GM13976 (cell line): ENCODE measurements at regions not wholly inside any gene's neighbourhood (a gene's known extent, or its start where the extent isn't known, plus 50 kb on each side); places are given as distances from the start of the nearest gene placed in this dataset.

Source experiments
- DNase-seq: peaks from one replicate; pipeline ENCODE4 v3.0.0; 2012; ENCODE audit warnings: low spot score
- CTCF ChIP-seq: IDR thresholded peaks from 2 replicates; pipeline ENCODE4 v1.5.1; 2012; ENCODE audit warnings: borderline replicate concordance, mild to moderate bottlenecking; ENCODE audit not compliant: insufficient read depth; ENCODE audit errors: extremely low read depth, missing control alignments, control extremely low read depth
- in situ Hi-C: fragments of 300-500 bp; cut with MboI; formaldehyde crosslinking; loops from one replicate; pipeline ENCODE4 v1.12.0; 2022; ENCODE audit warnings: low sequenced_read_pairs, mixed read lengths, inconsistent platforms; ENCODE audit not compliant: unreplicated experiment

- TF ChIP-seq CTCF: no peak
- no peak for DNase-seq
- in situ Hi-C loops: no loop called here
Observed at GRCh38 chr2:2682700-2683342, 351.7 kb upstream of the MYT1L start.

GRCh38 chr2:2681711-2682251 is 350.7 kb upstream of the MYT1L start:
- no peak for DNase-seq
- no peak for TF ChIP-seq CTCF
- in situ Hi-C loops: no loop called here

DNA sequence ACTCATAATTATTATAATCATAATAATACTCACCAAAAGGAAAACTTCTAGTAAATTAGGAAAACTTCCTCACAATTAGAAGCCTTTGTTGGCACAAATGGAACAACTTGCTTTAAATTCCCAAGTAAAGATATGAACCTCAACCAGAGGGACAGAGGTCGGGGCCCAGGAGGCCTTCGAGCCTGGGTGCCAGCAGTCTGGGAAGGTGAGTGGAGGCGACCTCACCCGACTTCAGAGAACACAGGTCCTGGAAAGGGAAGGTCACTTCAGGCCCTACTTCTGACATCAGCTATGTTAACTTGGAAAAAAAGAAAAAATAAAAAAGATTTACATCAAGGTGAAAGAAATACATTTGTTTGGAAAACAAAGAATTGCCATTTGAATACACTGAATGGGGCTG is 350.0 kb upstream of the MYT1L start:
- in situ Hi-C loops: no loop called here
- DNase-seq: no peak
- TF ChIP-seq CTCF: no peak

DNA sequence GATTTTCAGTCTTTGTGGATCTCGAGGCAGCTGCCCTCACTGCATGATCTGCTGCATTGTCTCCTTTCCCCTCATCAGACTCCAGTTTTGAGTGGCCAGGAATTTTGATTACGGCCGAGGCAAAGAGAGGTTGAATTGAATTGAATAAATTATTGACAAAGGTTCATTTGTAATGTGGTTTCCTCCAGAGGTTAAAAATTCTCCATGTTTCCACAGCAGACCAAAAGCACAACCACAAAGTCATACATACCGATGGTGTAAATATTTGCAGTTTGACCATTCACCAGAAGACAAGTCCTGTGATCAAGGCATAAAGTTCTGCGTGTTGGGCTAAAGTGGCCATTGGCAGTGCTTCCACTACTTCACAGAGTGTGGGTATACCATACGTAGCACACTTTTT is 343.8 kb upstream of the MYT1L start:
- TF ChIP-seq CTCF: no peak
- in situ Hi-C loops: no loop called here
- no peak for DNase-seq

GRCh38 chr2:2673406-2673805 is 342.3 kb upstream of the MYT1L start:
- DNase-seq: no peak
- no peak for TF ChIP-seq CTCF
- in situ Hi-C loops: no loop called here

DNA sequence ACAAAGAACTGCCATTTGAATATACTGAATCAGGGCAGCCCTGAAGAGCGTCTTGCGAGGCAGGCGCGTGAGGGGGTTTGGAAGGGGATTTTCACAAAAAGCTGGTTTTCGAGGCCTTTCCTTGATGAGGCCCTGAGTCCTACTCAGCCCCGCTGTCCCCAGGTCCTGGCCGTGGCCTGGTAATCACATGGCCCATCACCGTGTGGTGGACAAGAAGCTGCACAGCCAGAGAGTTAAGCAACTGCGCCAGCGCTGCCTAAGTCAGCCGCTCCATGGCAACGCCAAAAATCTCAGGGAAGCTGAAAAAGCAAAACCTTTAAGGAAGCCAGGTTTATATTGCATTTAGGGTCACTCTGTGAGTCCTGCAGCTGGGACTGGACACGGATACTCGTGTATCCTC is 341.2 kb upstream of the MYT1L start:
- in situ Hi-C loops: no loop called here
- no peak for TF ChIP-seq CTCF
- no peak for DNase-seq

- TF ChIP-seq CTCF: no peak
- in situ Hi-C loops: no loop called here
- DNase-seq: no peak
Observed at GRCh38 chr2:2671826-2672225, 340.8 kb upstream of the MYT1L start.
